ENCODE measurements at regions not wholly inside any gene's neighbourhood (a gene's known extent, or its start where the extent isn't known, plus 50 kb on each side); places are given as distances from the start of the nearest gene placed in this dataset.

- DNase-seq (ENCODE audit: low spot score): no peak
- intact Hi-C loops (cut with DNase I): no loop called here
Observed at GRCh38 chr11:19342036-19342435, 101.3 kb upstream of the E2F8 start.

GRCh38 chr11:19338375-19338774 lies 97.6 kb upstream of the E2F8 start:
- intact Hi-C loops (cut with DNase I): no loop called here
- no peak for DNase-seq (ENCODE audit: low spot score)

- intact Hi-C loops (cut with DNase I): no loop called here
Observed at GRCh38 chr11:19337779-19338178, 97.0 kb upstream of the E2F8 start.

GRCh38 chr11:19336331-19336730 lies 95.6 kb upstream of the E2F8 start:
- intact Hi-C loops (cut with DNase I): no loop called here
- no peak for DNase-seq (ENCODE audit: low spot score)

More at GRCh38 chr11:19337779-19338178, 97.0 kb upstream of the E2F8 start:
- no peak for DNase-seq (ENCODE audit: low spot score)

- intact Hi-C loops (cut with DNase I): no loop called here
- no peak for DNase-seq (ENCODE audit: low spot score)
Observed at GRCh38 chr11:19332476-19332875, 91.7 kb upstream of the E2F8 start.

- no peak for DNase-seq (ENCODE audit: low spot score)
- intact Hi-C loops (cut with DNase I): no loop called here
Observed at GRCh38 chr11:19330416-19330815, 89.7 kb upstream of the E2F8 start.

GRCh38 chr11:19329970-19330369 lies 89.2 kb upstream of the E2F8 start:
- intact Hi-C loops (cut with DNase I): no loop called here
- no peak for DNase-seq (ENCODE audit: low spot score)

GRCh38 chr11:19328586-19329311 lies 88.0 kb upstream of the E2F8 start:
- intact Hi-C loops (cut with DNase I): no loop called here
- DNase-seq (ENCODE audit: low spot score): no peak

- intact Hi-C loops (cut with DNase I): no loop called here
- no peak for DNase-seq (ENCODE audit: low spot score)
Observed at GRCh38 chr11:19327280-19327679, 86.5 kb upstream of the E2F8 start.

- DNase-seq (ENCODE audit: low spot score): no peak
- intact Hi-C loops (cut with DNase I): no loop called here
Observed at GRCh38 chr11:19326499-19326898, 85.8 kb upstream of the E2F8 start.

- intact Hi-C loops (cut with DNase I): no loop called here
- no peak for DNase-seq (ENCODE audit: low spot score)
Observed at GRCh38 chr11:19323502-19323901, 82.8 kb upstream of the E2F8 start.

GRCh38 chr11:19321351-19321750 lies 80.6 kb upstream of the E2F8 start:
- DNase-seq (ENCODE audit: low spot score): no peak
- intact Hi-C loops (cut with DNase I): no loop called here

GRCh38 chr11:19320827-19321226 lies 80.1 kb upstream of the E2F8 start:
- no peak for DNase-seq (ENCODE audit: low spot score)
- intact Hi-C loops (cut with DNase I): no loop called here

- peak; percentile 85 for DNase-seq (ENCODE audit: low spot score)
- intact Hi-C loops (cut with DNase I): loop anchor here in 1 of 2 donors (10.0 kb wide), 1 partner anchor 428 kb away; no protein-coding TSS in a partner anchor
Observed at GRCh38 chr11:19316434-19316833, 75.7 kb upstream of the E2F8 start.

- intact Hi-C loops (cut with DNase I): loop anchor here in 1 of 2 donors (10.0 kb wide), 1 partner anchor 429 kb away; no protein-coding TSS in a partner anchor
- DNase-seq (ENCODE audit: low spot score): no peak
Observed at GRCh38 chr11:19315511-19315910, 74.8 kb upstream of the E2F8 start.

GRCh38 chr11:19313140-19313539 lies 72.4 kb upstream of the E2F8 start:
- no peak for DNase-seq (ENCODE audit: low spot score)
- intact Hi-C loops (cut with DNase I): loop anchor here in 1 of 2 donors (2.0 to 10.0 kb wide), 2 partner anchors 240 to 432 kb away; no protein-coding TSS in a partner anchor

GRCh38 chr11:19311308-19312030 lies 70.7 kb upstream of the E2F8 start:
- DNase-seq (ENCODE audit: low spot score): peak; percentile 88
- intact Hi-C loops (cut with DNase I): loop anchor here (1.0 to 10.0 kb wide), 3 partner anchors 241 to 433 kb away; no protein-coding TSS in a partner anchor

GRCh38 chr11:19307498-19307897 lies 66.8 kb upstream of the E2F8 start:
- intact Hi-C loops (cut with DNase I): loop anchor here in 1 of 2 donors (5.0 kb wide), 1 partner anchor 1045 kb away; no protein-coding TSS in a partner anchor
- DNase-seq (ENCODE audit: low spot score): no peak

- no peak for DNase-seq (ENCODE audit: low spot score)
- intact Hi-C loops (cut with DNase I): loop anchor here in 1 of 2 donors (5.0 kb wide), 1 partner anchor 1046 kb away; no protein-coding TSS in a partner anchor
Observed at GRCh38 chr11:19306179-19306944, 65.6 kb upstream of the E2F8 start.

- intact Hi-C loops (cut with DNase I): no loop called here
- no peak for DNase-seq (ENCODE audit: low spot score)
Observed at GRCh38 chr11:19301361-19301760, 60.6 kb upstream of the E2F8 start.
